ENCODE measurements at regions not wholly inside any gene's neighbourhood (a gene's known extent, or its start where the extent isn't known, plus 50 kb on each side); places are given as distances from the start of the nearest gene placed in this dataset.
A peak's percentile ranks its signal among the peaks of the same experiment; 100 is the strongest.

DNA sequence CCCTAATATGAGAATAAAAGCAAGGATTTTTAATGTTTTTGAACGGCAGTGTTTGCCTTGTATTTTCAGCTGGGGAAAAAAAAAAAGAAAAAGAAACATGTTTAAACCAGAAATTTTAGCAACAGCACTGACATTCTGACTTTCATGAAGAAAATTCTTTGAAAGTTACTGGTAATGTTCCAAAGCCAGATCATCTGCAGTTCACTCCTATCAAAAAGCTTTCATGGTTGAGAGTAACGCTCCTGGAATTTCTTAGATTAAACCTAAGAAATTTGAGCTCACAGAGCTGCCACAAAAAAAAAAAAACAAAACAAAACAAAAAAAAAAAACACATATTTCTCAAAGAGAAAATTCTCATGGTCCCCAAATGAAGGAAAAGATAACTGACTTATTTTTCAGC lies 1106.7 kb downstream of the EFNB2 start:
- H3K4me1 ChIP-seq (ENCODE audit: control insufficient read depth, insufficient read depth, low read length), result no peaks in the 10 kb centered on the region
- intact Hi-C loops (cut with micrococcal nuclease), result no loop called here
- no peaks in the 10 kb centered on the region for H3K79me1 ChIP-seq (ENCODE audit: low read depth in 1 of 2, low read length in 2 of 2)
- H3K36me3 ChIP-seq (ENCODE audit: control insufficient read depth, insufficient read depth, low read length), result no peaks in the 10 kb centered on the region
- no peak overlapping the region for H3K23ac ChIP-seq (ENCODE audit: low read depth, low read length)
- H3K56ac ChIP-seq (ENCODE audit: extremely low read depth, insufficient read depth, low read length), result no peak overlapping the region
- peak; percentile 72; the same call in 1 of the 2 replicates for ATAC-seq (ENCODE audit: low read depth)
- H3K27ac ChIP-seq (ENCODE audit: insufficient read depth, low read length), result no peak overlapping the region
- no peak overlapping the region for H3K18ac ChIP-seq (ENCODE audit: low read depth, low read length)
- dilution Hi-C loops (cut with HindIII; ENCODE audit: low sequenced_read_pairs, unreplicated experiment), result no loop called here
- ChIA-PET CTCF (interaction anchor here (0.5 to 0.7 kb wide), 5 partner anchors 8 to 1756 kb away, joined by 3 to 8 read pairs (median 3); no protein-coding TSS in a partner anchor), POLR2A (ENCODE audit: unreplicated experiment) (interaction anchor here (0.6 to 0.7 kb wide), 2 partner anchors 79 to 711 kb away, joined by 3 to 10 read pairs; no protein-coding TSS in a partner anchor)
- no peak overlapping the region for H4K91ac ChIP-seq (ENCODE audit: insufficient read depth, low read depth, low read length)
- H2BK20ac ChIP-seq (ENCODE audit: low read depth, low read length), result no peak overlapping the region
- DNase-seq, result peak; percentile 66
- H3K4ac ChIP-seq (ENCODE audit: low read depth, low read length), result no peak overlapping the region
- H3K9me3 ChIP-seq (ENCODE audit: control insufficient read depth, insufficient read depth, low read length), result no peaks in the 10 kb centered on the region
- H3K9ac ChIP-seq (ENCODE audit: low read depth, low read length), result no peak overlapping the region
- no peak overlapping the region for H4K8ac ChIP-seq (ENCODE audit: low read depth in 2 of 2, low read length in 2 of 2)
- H3K27me3 ChIP-seq (ENCODE audit: control insufficient read depth, insufficient read depth, low read length), result no peaks in the 10 kb centered on the region
- no peak overlapping the region for H2BK5ac ChIP-seq (ENCODE audit: low read depth, low read length, poor library complexity, severe bottlenecking)
- TF ChIP-seq RCOR1 (IDR thresholded peaks at IDR 0.05; ENCODE audit: insufficient replicate concordance, low read length) (no peak), NFE2L2 (IDR thresholded peaks at IDR 0.05; ENCODE audit: low read depth, low read length) (no peak), RFX5 (IDR thresholded peaks at IDR 0.05; ENCODE audit: low read depth, low read length) (no peak), CEBPB (IDR thresholded peaks at IDR 0.05; ENCODE audit: low read depth, low read length) (no peak), BHLHE40 (IDR thresholded peaks at IDR 0.05; ENCODE audit: low read depth, low read length) (no peak), CTCF (conservative IDR thresholded peaks at IDR 0.05; ENCODE audit: low read depth, low read length) (no peak), MAFK (IDR thresholded peaks at IDR 0.05; ENCODE audit: low read depth, low read length) (no peak), MAZ (IDR thresholded peaks at IDR 0.05; ENCODE audit: borderline replicate concordance, low read depth, low read length) (no peak), RAD21 (IDR thresholded peaks at IDR 0.05; ENCODE audit: low read length) (no peak), CHD1 (IDR thresholded peaks at IDR 0.05; ENCODE audit: low read depth, low read length) (no peak), SMC3 (IDR thresholded peaks at IDR 0.05; ENCODE audit: low read depth, low read length) (no peak), FOS (IDR thresholded peaks at IDR 0.05; ENCODE audit: low read depth, low read length) (no peak), POLR2A (IDR thresholded peaks at IDR 0.05; ENCODE audit: low read depth, low read length) (no peak), MXI1 (IDR thresholded peaks at IDR 0.05; ENCODE audit: borderline replicate concordance, low read depth, low read length) (no peak), ELK1 (IDR thresholded peaks at IDR 0.05; ENCODE audit: borderline replicate concordance, low read depth, low read length) (no peak)
- TF ChIP-seq, protein P1, sequence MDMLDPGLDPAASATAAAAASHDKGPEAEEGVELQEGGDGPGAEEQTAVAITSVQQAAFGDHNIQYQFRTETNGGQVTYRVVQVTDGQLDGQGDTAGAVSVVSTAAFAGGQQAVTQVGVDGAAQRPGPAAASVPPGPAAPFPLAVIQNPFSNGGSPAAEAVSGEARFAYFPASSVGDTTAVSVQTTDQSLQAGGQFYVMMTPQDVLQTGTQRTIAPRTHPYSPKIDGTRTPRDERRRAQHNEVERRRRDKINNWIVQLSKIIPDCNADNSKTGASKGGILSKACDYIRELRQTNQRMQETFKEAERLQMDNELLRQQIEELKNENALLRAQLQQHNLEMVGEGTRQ (IDR thresholded peaks at IDR 0.05; ENCODE audit: low read depth, low read length), result no peak
- H3K4me3 ChIP-seq (ENCODE audit: insufficient read depth, low read depth, low read length), result no peak overlapping the region
- no peak overlapping the region for H2AFZ ChIP-seq (replicated peaks; ENCODE audit: low read length, poor library complexity)
- no peak overlapping the region for H2AK9ac ChIP-seq (replicated peaks; ENCODE audit: low read depth, low read length, poor library complexity)
- no peaks in the 10 kb centered on the region for H4K20me1 ChIP-seq (ENCODE audit: insufficient read depth, low read length)
- H2BK120ac ChIP-seq (ENCODE audit: low read depth, low read length), result no peak overlapping the region
- no peaks in the 10 kb centered on the region for H3K9me1 ChIP-seq (ENCODE audit: insufficient read depth, low read length)
- H3K14ac ChIP-seq (replicated peaks; ENCODE audit: low read depth, low read length), result no peak overlapping the region
- H3K4me2 ChIP-seq (ENCODE audit: low read depth, low read length), result peak overlapping the region; percentile 30; the same call in 1 of the 2 replicates
- BruUV-seq (replicated peaks), result no TSS peak
- no peak overlapping the region for H2BK15ac ChIP-seq (ENCODE audit: low read depth, low read length)
- no CpG with 5 or more reads among the region's 2 CpGs for WGBS, 2 experiments (ENCODE audit: extremely low coverage in 2 of 2, insufficient read length in 1 of 2)
- H4K5ac ChIP-seq (ENCODE audit: low read depth, low read length), result no peak overlapping the region
- in situ Hi-C loops (cut with MboI; ENCODE audit: low sequenced_read_pairs), result loop anchor here (25.0 kb wide), 1 partner anchor 1108 kb away; the partner anchor contains the start of gene EFNB2
- no peak overlapping the region for H2AK5ac ChIP-seq (ENCODE audit: low read depth, low read length)

Measured in IMR-90 (cell line).